H1 (cell line): ENCODE measurements at regions not wholly inside any gene's neighbourhood (a gene's known extent, or its start where the extent isn't known, plus 50 kb on each side); places are given as distances from the start of the nearest gene placed in this dataset.

ENCODE experiments used
- CTCF ChIP-seq, 3 experiments: IDR thresholded peaks; 1 replicate in 2 of 3; 2 replicates in 1 of 3; pipeline versions ENCODE4 v1.5.1 to v1.6.1; 2011; ENCODE audit warnings: low read length in 3 of 3, mild to moderate bottlenecking in 3 of 3, inconsistent platforms in 2 of 3, low read depth in 1 of 3, moderate library complexity in 1 of 3; ENCODE audit not compliant: insufficient read depth in 1 of 3; ENCODE audit errors: control extremely low read depth in 1 of 3
- EP300 ChIP-seq, 2 experiments: IDR thresholded peaks; 1 replicate in 1 of 2; 2 replicates in 1 of 2; pipeline ENCODE4 v1.6.1; 2011 to 2012; ENCODE audit warnings: low read depth in 2 of 2, low read length in 2 of 2, mild to moderate bottlenecking in 2 of 2, borderline replicate concordance in 1 of 2, inconsistent platforms in 1 of 2, moderate library complexity in 1 of 2
- GABPA ChIP-seq: IDR thresholded peaks from 2 replicates; pipeline ENCODE4 v1.6.1; 2011; ENCODE audit warnings: mild to moderate bottlenecking, low read length, moderate library complexity, borderline replicate concordance; ENCODE audit not compliant: insufficient read depth
- MAX ChIP-seq: IDR thresholded peaks from 2 replicates; pipeline ENCODE4 v1.6.1; 2012; ENCODE audit warnings: inconsistent platforms
- RAD21 ChIP-seq, 2 experiments: IDR thresholded peaks in 1 of 2; conservative IDR thresholded peaks in 1 of 2; 2 replicates each; pipeline ENCODE4 v1.6.1; 2011; ENCODE audit warnings: low read depth in 2 of 2, low read length in 2 of 2, improper control_type of control experiment in 1 of 2, inconsistent platforms in 1 of 2, mild to moderate bottlenecking in 1 of 2, moderate library complexity in 1 of 2

- TF ChIP-seq GABPA: no peak
- no peak for TF ChIP-seq EP300 (IDR thresholded peaks at IDR 0.05; ENCODE audit: borderline replicate concordance in 1 of 2, low read depth in 2 of 2, low read length in 2 of 2)
- peak in 1 of 3 experiments; percentile 24; a peak in 1 of 4 replicates for TF ChIP-seq CTCF (IDR thresholded peaks at IDR 0.05; ENCODE audit: control extremely low read depth in 1 of 3, insufficient read depth in 1 of 3, low read depth in 1 of 3, low read length in 3 of 3)
- no peak for TF ChIP-seq MAX
- TF ChIP-seq RAD21 (IDR thresholded peaks at IDR 0.05 in 1 of 2, conservative IDR thresholded peaks at IDR 0.05 in 1 of 2; ENCODE audit: low read depth in 2 of 2, low read length in 2 of 2): peak; percentile 39 to 51; a peak in 2 of 4 replicates
Measured at GRCh38 chr1:29900104-29900679, 663.9 kb downstream of the PTPRU start.
